ENCODE measurements at regions not wholly inside any gene's neighbourhood (a gene's known extent, or its start where the extent isn't known, plus 50 kb on each side); places are given as distances from the start of the nearest gene placed in this dataset.

GRCh38 chr12:98294051-98294805, 221.2 kb upstream of the TMPO start:
- no peak for TF ChIP-seq CTCF (IDR thresholded peaks at IDR 0.05; ENCODE audit: insufficient read depth, low read length, poor library complexity, severe bottlenecking)
- no peak for DNase-seq (ENCODE audit: low read depth)

GRCh38 chr12:98295681-98296080, 219.7 kb upstream of the TMPO start:
- Histone ChIP-seq H3K27me3 (ENCODE audit: control insufficient read depth, insufficient read depth, low read length) (no peaks in the 10 kb centered on the region), H3K36me3 (ENCODE audit: control insufficient read depth, insufficient read depth, low read length) (no peaks in the 10 kb centered on the region), H3K4me3 (ENCODE audit: low read depth, low read length) (no peak overlapping the region)
- TF ChIP-seq CTCF (IDR thresholded peaks at IDR 0.05; ENCODE audit: insufficient read depth, low read length, poor library complexity, severe bottlenecking): no peak
- no peak for DNase-seq (ENCODE audit: low read depth)

More at GRCh38 chr12:98294051-98294805, 221.2 kb upstream of the TMPO start:
- Histone ChIP-seq H3K36me3 (ENCODE audit: control insufficient read depth, insufficient read depth, low read length) (no peaks in the 10 kb centered on the region), H3K4me3 (ENCODE audit: low read depth, low read length) (no peak overlapping the region), H3K27me3 (ENCODE audit: control insufficient read depth, insufficient read depth, low read length) (no peaks in the 10 kb centered on the region)

GRCh38 chr12:98296462-98297079, 218.8 kb upstream of the TMPO start:
- Histone ChIP-seq H3K4me3 (ENCODE audit: low read depth, low read length) (no peak overlapping the region), H3K27me3 (ENCODE audit: control insufficient read depth, insufficient read depth, low read length) (no peaks in the 10 kb centered on the region), H3K36me3 (ENCODE audit: control insufficient read depth, insufficient read depth, low read length) (no peaks in the 10 kb centered on the region)
- DNase-seq (ENCODE audit: low read depth): no peak
- no peak for TF ChIP-seq CTCF (IDR thresholded peaks at IDR 0.05; ENCODE audit: insufficient read depth, low read length, poor library complexity, severe bottlenecking)

GRCh38 chr12:98297538-98297937, 217.9 kb upstream of the TMPO start:
- TF ChIP-seq CTCF (IDR thresholded peaks at IDR 0.05; ENCODE audit: insufficient read depth, low read length, poor library complexity, severe bottlenecking): no peak

GRCh38 chr12:98308141-98308540, 207.2 kb upstream of the TMPO start:
- Histone ChIP-seq H3K27me3 (ENCODE audit: control insufficient read depth, insufficient read depth, low read length) (no peaks in the 10 kb centered on the region), H3K4me3 (ENCODE audit: low read depth, low read length) (no peak overlapping the region), H3K36me3 (ENCODE audit: control insufficient read depth, insufficient read depth, low read length) (no peaks in the 10 kb centered on the region)
- no peak for TF ChIP-seq CTCF (IDR thresholded peaks at IDR 0.05; ENCODE audit: insufficient read depth, low read length, poor library complexity, severe bottlenecking)
- DNase-seq (ENCODE audit: low read depth): no peak

More at GRCh38 chr12:98297538-98297937, 217.9 kb upstream of the TMPO start:
- no peak for DNase-seq (ENCODE audit: low read depth)
- no peak overlapping the region for H3K4me3 ChIP-seq (ENCODE audit: low read depth, low read length)
- no peaks in the 10 kb centered on the region for H3K27me3 ChIP-seq (ENCODE audit: control insufficient read depth, insufficient read depth, low read length)
- H3K36me3 ChIP-seq (ENCODE audit: control insufficient read depth, insufficient read depth, low read length): no peaks in the 10 kb centered on the region

Data from kidney epithelial cell (primary cell).